Suppressor macrophage treated with lipopolysaccharide for 1 hour (primary cell): ENCODE measurements at regions not wholly inside any gene's neighbourhood (a gene's known extent, or its start where the extent isn't known, plus 50 kb on each side); places are given as distances from the start of the nearest gene placed in this dataset.
"Not testable (repeated sequence)": the region's sequence is repeated elsewhere in the genome, so short reads cannot be mapped to it uniquely, and the experiment has no call there.

Experiments
- DNase-seq, 3 donors: peaks; one replicate each; pipeline ENCODE4 v3.0.0-alpha.2; 2020 to 2022

- DNase-seq: no peak
These were observed 89.6 kb downstream of the DDX1 start for GRCh38 chr2:15681089-15681885.

- no peak for DNase-seq
These were observed 90.7 kb downstream of the DDX1 start for GRCh38 chr2:15682354-15682753.

- DNase-seq: no peak
These were observed 92.7 kb downstream of the DDX1 start for GRCh38 chr2:15684161-15685039.

GRCh38 chr2:15685143-15685542, 93.5 kb downstream of the DDX1 start:
- no peak for DNase-seq

- no peak for DNase-seq
These were observed 95.0 kb downstream of the DDX1 start for GRCh38 chr2:15686643-15687042.

GRCh38 chr2:15687243-15687642, 95.6 kb downstream of the DDX1 start:
- DNase-seq: no peak

GRCh38 chr2:15687720-15688119, 96.1 kb downstream of the DDX1 start:
- no peak for DNase-seq

- DNase-seq: no peak
These were observed 97.4 kb downstream of the DDX1 start for GRCh38 chr2:15688924-15689568.

- DNase-seq: no peak
These were observed 98.0 kb downstream of the DDX1 start for GRCh38 chr2:15689654-15690053.

- no peak for DNase-seq
These were observed 100.1 kb downstream of the DDX1 start for GRCh38 chr2:15691586-15692310.

GRCh38 chr2:15692551-15693377, 101.1 kb downstream of the DDX1 start:
- DNase-seq: no peak

- no peak for DNase-seq
These were observed 101.7 kb downstream of the DDX1 start for GRCh38 chr2:15693382-15693781.

GRCh38 chr2:15693926-15694588, 102.4 kb downstream of the DDX1 start:
- no peak for DNase-seq

- DNase-seq: no peak
These were observed 102.9 kb downstream of the DDX1 start for GRCh38 chr2:15694589-15694986.

- no peak for DNase-seq
These were observed 104.1 kb downstream of the DDX1 start for GRCh38 chr2:15695582-15696330.

- DNase-seq: not testable (repeated sequence)
These were observed 105.0 kb downstream of the DDX1 start for GRCh38 chr2:15696606-15697170.

GRCh38 chr2:15700131-15700530, 108.5 kb downstream of the DDX1 start:
- no peak for DNase-seq

- no peak for DNase-seq
These were observed 109.1 kb downstream of the DDX1 start for GRCh38 chr2:15700599-15701340.

GRCh38 chr2:15701341-15701907, 109.8 kb downstream of the DDX1 start:
- DNase-seq: no peak
